ENCODE measurements at regions not wholly inside any gene's neighbourhood (a gene's known extent, or its start where the extent isn't known, plus 50 kb on each side); places are given as distances from the start of the nearest gene placed in this dataset.

DNA sequence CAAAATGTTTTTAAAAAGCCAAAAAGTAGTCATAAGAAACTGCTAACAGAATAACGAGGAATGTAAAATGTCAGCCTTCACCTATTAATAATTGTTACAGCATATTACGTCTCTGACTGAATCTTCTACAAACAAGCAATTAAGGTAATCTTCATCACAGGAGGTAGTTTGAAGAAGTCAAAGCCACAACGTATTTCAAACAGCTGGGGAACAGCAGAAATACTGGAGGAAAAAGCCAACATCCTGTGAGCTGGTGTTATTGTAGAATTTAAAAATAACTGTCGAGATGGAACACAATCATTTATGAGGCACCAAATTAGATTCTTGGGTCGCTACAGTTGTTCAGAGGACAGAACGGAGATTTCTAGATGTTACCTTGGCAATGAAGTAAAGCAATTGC lies 450.5 kb downstream of the AGTPBP1 start:
- TF ChIP-seq TOE1 (IDR thresholded peaks at IDR 0.05; ENCODE audit: borderline replicate concordance) (no peak), TOE1 (CRISPR knock-in tag; IDR thresholded peaks at IDR 0.05; ENCODE audit: borderline replicate concordance, low read depth) (no peak), DMBX1 (CRISPR knock-in tag; IDR thresholded peaks at IDR 0.05; ENCODE audit: borderline replicate concordance) (no peak), RBFOX2 (IDR thresholded peaks at IDR 0.05; ENCODE audit: low read depth, low read length) (no peak)
- TF ChIP-seq, protein P1, sequence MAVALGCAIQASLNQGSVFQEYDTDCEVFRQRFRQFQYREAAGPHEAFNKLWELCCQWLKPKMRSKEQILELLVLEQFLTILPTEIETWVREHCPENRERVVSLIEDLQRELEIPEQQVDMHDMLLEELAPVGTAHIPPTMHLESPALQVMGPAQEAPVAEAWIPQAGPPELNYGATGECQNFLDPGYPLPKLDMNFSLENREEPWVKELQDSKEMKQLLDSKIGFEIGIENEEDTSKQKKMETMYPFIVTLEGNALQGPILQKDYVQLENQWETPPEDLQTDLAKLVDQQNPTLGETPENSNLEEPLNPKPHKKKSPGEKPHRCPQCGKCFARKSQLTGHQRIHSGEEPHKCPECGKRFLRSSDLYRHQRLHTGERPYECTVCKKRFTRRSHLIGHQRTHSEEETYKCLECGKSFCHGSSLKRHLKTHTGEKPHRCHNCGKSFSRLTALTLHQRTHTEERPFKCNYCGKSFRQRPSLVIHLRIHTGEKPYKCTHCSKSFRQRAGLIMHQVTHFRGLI (CRISPR knock-in tag; IDR thresholded peaks at IDR 0.05): no peak
